ENCODE measurements at regions not wholly inside any gene's neighbourhood (a gene's known extent, or its start where the extent isn't known, plus 50 kb on each side); places are given as distances from the start of the nearest gene placed in this dataset.

- no peak overlapping the region for H3K4me3 ChIP-seq (ENCODE audit: low read depth in 1 of 2, low read length in 2 of 2)
- no peak overlapping the region for H3K27ac ChIP-seq (ENCODE audit: low read length)
- H3K4me1 ChIP-seq (ENCODE audit: control insufficient read depth in 1 of 2, insufficient read depth in 2 of 2, low read length in 2 of 2), result no peaks in the 10 kb centered on the region
- no peaks in the 10 kb centered on the region for H3K36me3 ChIP-seq (ENCODE audit: control insufficient read depth in 1 of 2, insufficient read depth in 2 of 2, low read length in 2 of 2)
- H3K27me3 ChIP-seq (ENCODE audit: low read depth, low read length), result no peaks in the 10 kb centered on the region
- peaks cover 0 to 4% of the 10 kb centered on the region in 2 donors for H3K9me3 ChIP-seq (ENCODE audit: control insufficient read depth in 1 of 2, low read length in 2 of 2)
Observed at GRCh38 chr17:54518706-54519105, 381.9 kb upstream of the TOM1L1 start.

GRCh38 chr17:54521137-54521536 is 379.5 kb upstream of the TOM1L1 start:
- peaks cover 0 to 4% of the 10 kb centered on the region in 2 donors for H3K9me3 ChIP-seq (ENCODE audit: control insufficient read depth in 1 of 2, low read length in 2 of 2)
- H3K27ac ChIP-seq (ENCODE audit: low read length), result no peak overlapping the region
- H3K4me1 ChIP-seq (ENCODE audit: control insufficient read depth in 1 of 2, insufficient read depth in 2 of 2, low read length in 2 of 2), result no peaks in the 10 kb centered on the region
- H3K4me3 ChIP-seq (ENCODE audit: low read depth in 1 of 2, low read length in 2 of 2), result no peak overlapping the region
- H3K36me3 ChIP-seq (ENCODE audit: control insufficient read depth in 1 of 2, insufficient read depth in 2 of 2, low read length in 2 of 2), result no peaks in the 10 kb centered on the region
- no peaks in the 10 kb centered on the region for H3K27me3 ChIP-seq (ENCODE audit: low read depth, low read length)

- no peaks in the 10 kb centered on the region for H3K36me3 ChIP-seq (ENCODE audit: control insufficient read depth in 1 of 2, insufficient read depth in 2 of 2, low read length in 2 of 2)
- H3K4me1 ChIP-seq (ENCODE audit: control insufficient read depth in 1 of 2, insufficient read depth in 2 of 2, low read length in 2 of 2), result no peaks in the 10 kb centered on the region
- no peak overlapping the region for H3K27ac ChIP-seq (ENCODE audit: low read length)
- H3K4me3 ChIP-seq (ENCODE audit: low read depth in 1 of 2, low read length in 2 of 2), result no peak overlapping the region
- H3K9me3 ChIP-seq (ENCODE audit: control insufficient read depth in 1 of 2, low read length in 2 of 2), result no peaks in the 10 kb centered on the region
- H3K27me3 ChIP-seq (ENCODE audit: low read depth, low read length), result no peaks in the 10 kb centered on the region
Observed at GRCh38 chr17:54524501-54524900, 376.2 kb upstream of the TOM1L1 start.

GRCh38 chr17:54527941-54528340 is 372.7 kb upstream of the TOM1L1 start:
- no peaks in the 10 kb centered on the region for H3K9me3 ChIP-seq (ENCODE audit: control insufficient read depth in 1 of 2, low read length in 2 of 2)
- no peak overlapping the region for H3K4me3 ChIP-seq (ENCODE audit: low read depth in 1 of 2, low read length in 2 of 2)
- H3K27ac ChIP-seq (ENCODE audit: low read length), result no peak overlapping the region
- no peaks in the 10 kb centered on the region for H3K36me3 ChIP-seq (ENCODE audit: control insufficient read depth in 1 of 2, insufficient read depth in 2 of 2, low read length in 2 of 2)
- H3K4me1 ChIP-seq (ENCODE audit: control insufficient read depth in 1 of 2, insufficient read depth in 2 of 2, low read length in 2 of 2), result no peaks in the 10 kb centered on the region
- H3K27me3 ChIP-seq (ENCODE audit: low read depth, low read length), result no peaks in the 10 kb centered on the region

- Histone ChIP-seq H3K4me3 (ENCODE audit: low read depth in 1 of 2, low read length in 2 of 2) (no peak overlapping the region), H3K36me3 (ENCODE audit: control insufficient read depth in 1 of 2, insufficient read depth in 2 of 2, low read length in 2 of 2) (no peaks in the 10 kb centered on the region), H3K27ac (ENCODE audit: low read length) (no peak overlapping the region), H3K27me3 (ENCODE audit: low read depth, low read length) (no peaks in the 10 kb centered on the region), H3K4me1 (ENCODE audit: control insufficient read depth in 1 of 2, insufficient read depth in 2 of 2, low read length in 2 of 2) (no peaks in the 10 kb centered on the region), H3K9me3 (ENCODE audit: control insufficient read depth in 1 of 2, low read length in 2 of 2) (no peaks in the 10 kb centered on the region)
Observed at GRCh38 chr17:54530398-54530797, 370.3 kb upstream of the TOM1L1 start.

- no peaks in the 10 kb centered on the region for H3K9me3 ChIP-seq (ENCODE audit: control insufficient read depth in 1 of 2, low read length in 2 of 2)
- H3K4me1 ChIP-seq (ENCODE audit: control insufficient read depth in 1 of 2, insufficient read depth in 2 of 2, low read length in 2 of 2), result no peaks in the 10 kb centered on the region
- no peak overlapping the region for H3K4me3 ChIP-seq (ENCODE audit: low read depth in 1 of 2, low read length in 2 of 2)
- no peaks in the 10 kb centered on the region for H3K36me3 ChIP-seq (ENCODE audit: control insufficient read depth in 1 of 2, insufficient read depth in 2 of 2, low read length in 2 of 2)
- H3K27me3 ChIP-seq (ENCODE audit: low read depth, low read length), result no peaks in the 10 kb centered on the region
- no peak overlapping the region for H3K27ac ChIP-seq (ENCODE audit: low read length)
Observed at GRCh38 chr17:54536306-54536705, 364.3 kb upstream of the TOM1L1 start.

GRCh38 chr17:54537656-54538055 is 363.0 kb upstream of the TOM1L1 start:
- Histone ChIP-seq H3K27me3 (ENCODE audit: low read depth, low read length) (no peaks in the 10 kb centered on the region), H3K9me3 (ENCODE audit: control insufficient read depth in 1 of 2, low read length in 2 of 2) (no peaks in the 10 kb centered on the region), H3K36me3 (ENCODE audit: control insufficient read depth in 1 of 2, insufficient read depth in 2 of 2, low read length in 2 of 2) (no peaks in the 10 kb centered on the region), H3K4me1 (ENCODE audit: control insufficient read depth in 1 of 2, insufficient read depth in 2 of 2, low read length in 2 of 2) (no peaks in the 10 kb centered on the region), H3K27ac (ENCODE audit: low read length) (no peak overlapping the region), H3K4me3 (ENCODE audit: low read depth in 1 of 2, low read length in 2 of 2) (no peak overlapping the region)

GRCh38 chr17:54544249-54544648 is 356.4 kb upstream of the TOM1L1 start:
- H3K4me1 ChIP-seq (ENCODE audit: control insufficient read depth in 1 of 2, insufficient read depth in 2 of 2, low read length in 2 of 2), result no peaks in the 10 kb centered on the region
- H3K36me3 ChIP-seq (ENCODE audit: control insufficient read depth in 1 of 2, insufficient read depth in 2 of 2, low read length in 2 of 2), result no peaks in the 10 kb centered on the region
- H3K4me3 ChIP-seq (ENCODE audit: low read depth in 1 of 2, low read length in 2 of 2), result no peak overlapping the region
- H3K27me3 ChIP-seq (ENCODE audit: low read depth, low read length), result no peaks in the 10 kb centered on the region
- no peak overlapping the region for H3K27ac ChIP-seq (ENCODE audit: low read length)
- H3K9me3 ChIP-seq (ENCODE audit: control insufficient read depth in 1 of 2, low read length in 2 of 2), result no peaks in the 10 kb centered on the region

GRCh38 chr17:54559883-54560282 is 340.8 kb upstream of the TOM1L1 start:
- no peaks in the 10 kb centered on the region for H3K27me3 ChIP-seq (ENCODE audit: low read depth, low read length)
- no peaks in the 10 kb centered on the region for H3K36me3 ChIP-seq (ENCODE audit: control insufficient read depth in 1 of 2, insufficient read depth in 2 of 2, low read length in 2 of 2)
- H3K4me1 ChIP-seq (ENCODE audit: control insufficient read depth in 1 of 2, insufficient read depth in 2 of 2, low read length in 2 of 2), result no peaks in the 10 kb centered on the region
- no peaks in the 10 kb centered on the region for H3K9me3 ChIP-seq (ENCODE audit: control insufficient read depth in 1 of 2, low read length in 2 of 2)
- no peak overlapping the region for H3K4me3 ChIP-seq (ENCODE audit: low read depth in 1 of 2, low read length in 2 of 2)
- H3K27ac ChIP-seq (ENCODE audit: low read length), result no peak overlapping the region

GRCh38 chr17:54608634-54609155 is 292.0 kb upstream of the TOM1L1 start:
- no peak overlapping the region for H3K4me3 ChIP-seq (ENCODE audit: low read depth in 1 of 2, low read length in 2 of 2)
- no peaks in the 10 kb centered on the region for H3K27me3 ChIP-seq (ENCODE audit: low read depth, low read length)
- H3K36me3 ChIP-seq (ENCODE audit: control insufficient read depth in 1 of 2, insufficient read depth in 2 of 2, low read length in 2 of 2), result no peaks in the 10 kb centered on the region
- no peak overlapping the region for H3K27ac ChIP-seq (ENCODE audit: low read length)
- H3K4me1 ChIP-seq (ENCODE audit: control insufficient read depth in 1 of 2, insufficient read depth in 2 of 2, low read length in 2 of 2), result no peaks in the 10 kb centered on the region
- H3K9me3 ChIP-seq (ENCODE audit: control insufficient read depth in 1 of 2, low read length in 2 of 2), result peaks cover 0 to 11% of the 10 kb centered on the region in 2 donors

GRCh38 chr17:54620399-54620978 is 280.2 kb upstream of the TOM1L1 start:
- Histone ChIP-seq H3K36me3 (ENCODE audit: control insufficient read depth in 1 of 2, insufficient read depth in 2 of 2, low read length in 2 of 2) (no peaks in the 10 kb centered on the region), H3K9me3 (ENCODE audit: control insufficient read depth in 1 of 2, low read length in 2 of 2) (peaks cover 0 to 6% of the 10 kb centered on the region in 2 donors), H3K27me3 (ENCODE audit: low read depth, low read length) (no peaks in the 10 kb centered on the region), H3K27ac (ENCODE audit: low read length) (no peak overlapping the region), H3K4me3 (ENCODE audit: low read depth in 1 of 2, low read length in 2 of 2) (no peak overlapping the region), H3K4me1 (ENCODE audit: control insufficient read depth in 1 of 2, insufficient read depth in 2 of 2, low read length in 2 of 2) (no peaks in the 10 kb centered on the region)

- Histone ChIP-seq H3K27me3 (ENCODE audit: low read depth, low read length) (no peaks in the 10 kb centered on the region), H3K36me3 (ENCODE audit: control insufficient read depth in 1 of 2, insufficient read depth in 2 of 2, low read length in 2 of 2) (no peaks in the 10 kb centered on the region), H3K27ac (ENCODE audit: low read length) (no peak overlapping the region), H3K9me3 (ENCODE audit: control insufficient read depth in 1 of 2, low read length in 2 of 2) (no peaks in the 10 kb centered on the region), H3K4me1 (ENCODE audit: control insufficient read depth in 1 of 2, insufficient read depth in 2 of 2, low read length in 2 of 2) (no peaks in the 10 kb centered on the region), H3K4me3 (ENCODE audit: low read depth in 1 of 2, low read length in 2 of 2) (no peak overlapping the region)
Observed at GRCh38 chr17:54623746-54624145, 276.9 kb upstream of the TOM1L1 start.
